Heart right ventricle (tissue), 16 donors: ENCODE measurements at regions not wholly inside any gene's neighbourhood (a gene's known extent, or its start where the extent isn't known, plus 50 kb on each side); places are given as distances from the start of the nearest gene placed in this dataset.

Experiments used
- ATAC-seq, 8 donors: fragments of 200-7000 bp; cut with Tn5 transposase; one replicate each; pipeline ENCODE4 v1.9.1; 2020; ENCODE audit warnings: mild to moderate bottlenecking in 8 of 8, moderate library complexity in 8 of 8, moderate number of reproducible peaks in 1 of 8
- DNase-seq, 2 donors: peaks; one replicate each; pipeline ENCODE4 v3.0.0-alpha.2; 2020
- H3K27ac ChIP-seq, 10 donors: fragments of 200-600 bp; sonication (generic) in 2 of 10; one replicate each; pipeline versions ENCODE4 v1.5.0 to v1.8.0; 2020 to 2022; ENCODE audit warnings: mild to moderate bottlenecking in 3 of 10
- H3K27me3 ChIP-seq, 7 donors: fragments of 200-600 bp; one replicate each; pipeline ENCODE4 v1.8.0; 2021 to 2022; ENCODE audit warnings: mild to moderate bottlenecking in 2 of 7
- H3K36me3 ChIP-seq, 9 donors: fragments of 200-600 bp; sonication (generic) in 1 of 9; one replicate each; pipeline versions ENCODE4 v1.5.0 to v1.8.0; 2020 to 2022; ENCODE audit warnings: mild to moderate bottlenecking in 2 of 9
- H3K4me1 ChIP-seq, 9 donors: fragments of 200-600 bp; sonication (generic) in 1 of 9; one replicate each; pipeline versions ENCODE4 v1.5.0 to v1.8.0; 2020 to 2022; ENCODE audit warnings: mild to moderate bottlenecking in 4 of 9
- H3K4me3 ChIP-seq, 10 donors: fragments of 200-600 bp; sonication (generic) in 2 of 10; one replicate each; pipeline versions ENCODE4 v1.5.0 to v1.8.0; 2020 to 2022; ENCODE audit warnings: mild to moderate bottlenecking in 7 of 10, moderate library complexity in 2 of 10
- H3K9me3 ChIP-seq, 11 donors: fragments of 200-600 bp in 10 of 11; sonication (generic) in 2 of 11; one replicate each; pipeline versions ENCODE4 v1.5.0 to v1.8.0; 2013 to 2022; ENCODE audit warnings: mild to moderate bottlenecking in 2 of 11, control low read depth in 1 of 11, moderate library complexity in 1 of 11
- CTCF ChIP-seq, 9 donors: fragments of 200-600 bp; sonication (generic) in 2 of 9; IDR thresholded peaks; one replicate each; pipeline versions ENCODE4 v1.5.0 to v1.8.0; 2021 to 2022; ENCODE audit warnings: antibody characterized with exemption in 9 of 9, mild to moderate bottlenecking in 5 of 9, moderate library complexity in 1 of 9
- WGBS, 2 donors: extraction: QIAGEN DNeasy Blood & Tissue Kit; methylation state at CpG; one replicate each; pipeline ENCODE4 v1.1.7; 2013; ENCODE audit warnings: inconsistent platforms in 1 of 2; 5-methylcytosine and 5-hydroxymethylcytosine counted together
- intact Hi-C, 10 donors: fragments of 100-400 bp; cut with DNase I; formaldehyde crosslinking; loops; one replicate each; pipeline versions ENCODE4 v1.11.1 to v1.14.2; 2022
- donor health status: Arrhythmogenic right ventricular cardiomyopathy.
- donor health status: ischemic (EF 13 %, LVEDD 7.1; RV severe dilation, severe dysfunction).
- donor health status: healthy with polysubstance abuse.
- donor health status: DM: no; HTN: yes; CAD: no.
- donor health status: DM: no; HTN: no; CAD: no.
- donor health status: ischemic (EF 25% LVEDD 6.9; RV normal size, moderate dysfunction).
- donor health status: ischemic (EF 25% LVEDD 5.7; RV mildly dilated, moderate dysfunction).
- donor health status: healthy.
- donor health status: DM: yes; HTN: yes; CAD: no.
- donor health status: Ischemic cardiomyopathy.
- donor health status: ischemic (EF 35%, LVEDD 5.7; RV mildly dilated, moderate dysfunction).
- donor health status: nonischemic (EF 11% LVEDD 7.7; RV severe dilation, severe dysfunction).
- donor health status: DM: yes; HTN: yes; CAD: no.
- donor health status: PGD.
- donor health status: ischemic (EF 29% LVEDD 5.4; RV normal size, mild dysfunction).
- donor health status: nonischemic (EF 23%, LVEDD 6.1; RV moderate dilation, normal function).

- H3K27ac ChIP-seq: no peak overlapping the region
- H3K36me3 ChIP-seq: no peaks in the 10 kb centered on the region
- no peak overlapping the region for H3K4me3 ChIP-seq
- 69 to 77% methylated on average over 2 of the region's 2 CpGs for WGBS, 2 donors
- no peaks in the 10 kb centered on the region for H3K27me3 ChIP-seq
- no peak for TF ChIP-seq CTCF (IDR thresholded peaks at IDR 0.05)
- ATAC-seq (no peak), DNase-seq (no peak)
- H3K4me1 ChIP-seq: peaks cover 0 to 6% (median 0%) of the 10 kb centered on the region in 9 donors
- H3K9me3 ChIP-seq: peaks cover 0 to 4% (median 0%) of the 10 kb centered on the region in 11 donors
- intact Hi-C loops: loop anchor here in 1 of 10 donors (10.0 kb wide), 1 partner anchor 448 kb away; no protein-coding TSS in a partner anchor
These were observed 702.7 kb downstream of the EPM2A start for GRCh38 chr6:145032562-145033145.

- TF ChIP-seq CTCF (IDR thresholded peaks at IDR 0.05): no peak
These were observed 700.7 kb downstream of the EPM2A start for GRCh38 chr6:145034664-145035063.

GRCh38 chr6:145036236-145036635 lies 699.1 kb downstream of the EPM2A start:
- H3K36me3 ChIP-seq: no peaks in the 10 kb centered on the region
- no peak for TF ChIP-seq CTCF (IDR thresholded peaks at IDR 0.05)
- intact Hi-C loops: loop anchor here in 1 of 10 donors (10.0 kb wide), 1 partner anchor 451 kb away; no protein-coding TSS in a partner anchor
- H3K4me3 ChIP-seq: no peak overlapping the region
- WGBS, 2 donors: 70 to 82% methylated on average over 5 of the region's 5 CpGs
- DNase-seq (no peak), ATAC-seq (no peak)
- H3K9me3 ChIP-seq: peaks cover 0 to 4% (median 0%) of the 10 kb centered on the region in 11 donors
- H3K27ac ChIP-seq: no peak overlapping the region
- peaks cover 0 to 6% (median 0%) of the 10 kb centered on the region in 9 donors for H3K4me1 ChIP-seq
- no peaks in the 10 kb centered on the region for H3K27me3 ChIP-seq

More at GRCh38 chr6:145034664-145035063, 700.7 kb downstream of the EPM2A start:
- H3K36me3 ChIP-seq: no peaks in the 10 kb centered on the region
- H3K27ac ChIP-seq: no peak overlapping the region
- H3K9me3 ChIP-seq: peaks cover 0 to 4% (median 0%) of the 10 kb centered on the region in 11 donors
- peaks cover 0 to 6% (median 0%) of the 10 kb centered on the region in 9 donors for H3K4me1 ChIP-seq
- DNase-seq (no peak), ATAC-seq (no peak)
- intact Hi-C loops: loop anchor here in 1 of 10 donors (10.0 kb wide), 1 partner anchor 450 kb away; no protein-coding TSS in a partner anchor
- H3K4me3 ChIP-seq: no peak overlapping the region
- H3K27me3 ChIP-seq: no peaks in the 10 kb centered on the region

- TF ChIP-seq CTCF (IDR thresholded peaks at IDR 0.05): no peak
- Histone ChIP-seq H3K27me3 (no peaks in the 10 kb centered on the region), H3K4me1 (peaks cover 0 to 6% (median 0%) of the 10 kb centered on the region in 9 donors), H3K27ac (peak overlapping the region in 1 of 10 donors; percentile 9), H3K4me3 (no peak overlapping the region), H3K9me3 (peaks cover 0 to 4% (median 0%) of the 10 kb centered on the region in 11 donors), H3K36me3 (no peaks in the 10 kb centered on the region)
- ATAC-seq (peak; percentile 25 to 99 (median 81)), DNase-seq (no peak)
- intact Hi-C loops: loop anchor here in 1 of 10 donors (10.0 kb wide), 1 partner anchor 452 kb away; no protein-coding TSS in a partner anchor
- 40 to 47% methylated on average over 3 of the region's 3 CpGs for WGBS, 2 donors
These were observed 698.3 kb downstream of the EPM2A start for GRCh38 chr6:145036848-145037567.
